HepG2 (cell line): ENCODE measurements at regions not wholly inside any gene's neighbourhood (a gene's known extent, or its start where the extent isn't known, plus 50 kb on each side); places are given as distances from the start of the nearest gene placed in this dataset.
A peak's percentile ranks its signal among the peaks of the same experiment; 100 is the strongest.

Experiments
- EEA1 ChIP-seq: sonication (generic); formaldehyde crosslinking; IDR thresholded peaks from 2 replicates; pipeline ENCODE4 v1.5.1; 2020; ENCODE audit warnings: mild to moderate bottlenecking, missing genetic modification reagents, borderline replicate concordance
- EED ChIP-seq: sonication (generic); formaldehyde crosslinking; IDR thresholded peaks from 2 replicates; pipeline ENCODE4 v1.5.0; 2020; ENCODE audit warnings: mild to moderate bottlenecking, missing genetic modification reagents
- FOXA1 ChIP-seq, 2 experiments: fragments of 450-650 bp in 1 of 2; sonication (generic) in 1 of 2; formaldehyde crosslinking in 1 of 2; IDR thresholded peaks; 2 replicates each; pipeline versions ENCODE4 v1.4.0 to v1.6.1; 2016 to 2020; ENCODE audit warnings: missing genetic modification reagents in 1 of 2
- HOXA3 ChIP-seq: sonication (generic); formaldehyde crosslinking; IDR thresholded peaks from 2 replicates; pipeline ENCODE4 v1.5.0; 2020; ENCODE audit warnings: missing genetic modification reagents
- MYC ChIP-seq: sonication (generic); formaldehyde crosslinking; IDR thresholded peaks from 2 replicates; pipeline ENCODE4 v1.9.0; 2021; ENCODE audit warnings: missing genetic modification reagents, borderline replicate concordance
- MZF1 ChIP-seq: sonication (generic); formaldehyde crosslinking; IDR thresholded peaks from 2 replicates; pipeline ENCODE4 v1.8.1; 2023; ENCODE audit warnings: mild to moderate bottlenecking, missing genetic modification reagents, borderline replicate concordance
- NR1H2 ChIP-seq: sonication (generic); formaldehyde crosslinking; IDR thresholded peaks from 2 replicates; pipeline ENCODE4 v1.8.1; 2022; ENCODE audit warnings: low read depth, missing genetic modification reagents, borderline replicate concordance
- PRPF4 ChIP-seq: fragments of 200-400 bp; formaldehyde crosslinking; IDR thresholded peaks from 2 replicates; pipeline ENCODE4 v1.6.1; 2016; ENCODE audit warnings: low read length, low read depth; ENCODE audit not compliant: poor library complexity, severe bottlenecking
- YY1 ChIP-seq: IDR thresholded peaks from 2 replicates; pipeline ENCODE4 v1.6.1; 2011; ENCODE audit warnings: low read length, low read depth, moderate library complexity, mild to moderate bottlenecking; ENCODE audit not compliant: insufficient read depth, insufficient replicate concordance
- ZBTB39 ChIP-seq: sonication (generic); formaldehyde crosslinking; IDR thresholded peaks from 2 replicates; pipeline ENCODE4 v1.5.0; 2020; ENCODE audit warnings: missing genetic modification reagents
- ZNF224 ChIP-seq: sonication (generic); formaldehyde crosslinking; IDR thresholded peaks from 2 replicates; pipeline ENCODE4 v1.5.0; 2020; ENCODE audit warnings: mild to moderate bottlenecking, missing genetic modification reagents
- ZNF496 ChIP-seq: sonication (generic); formaldehyde crosslinking; IDR thresholded peaks from 2 replicates; pipeline ENCODE4 v1.8.1; 2023; ENCODE audit warnings: mild to moderate bottlenecking, moderate library complexity, missing genetic modification reagents; ENCODE audit not compliant: insufficient replicate concordance
- ZZZ3 ChIP-seq: sonication (generic); formaldehyde crosslinking; IDR thresholded peaks from 2 replicates; pipeline ENCODE4 v1.4.0; 2020; ENCODE audit warnings: missing genetic modification reagents, mild to moderate bottlenecking, borderline replicate concordance
- TF ChIP-seq, protein P1 (sequence below): sonication (generic); formaldehyde crosslinking; IDR thresholded peaks from 2 replicates; pipeline ENCODE4 v1.5.0; 2020; ENCODE audit warnings: mild to moderate bottlenecking, missing genetic modification reagents, moderate library complexity

GRCh38 chr6:6788394-6789032 lies 200.0 kb downstream of the LY86 start:
- TF ChIP-seq EED (no peak), ZNF496 (CRISPR knock-in tag) (no peak), ZBTB39 (CRISPR knock-in tag) (no peak), NR1H2 (CRISPR knock-in tag) (no peak), ZZZ3 (no peak), FOXA1 (IDR thresholded peaks at IDR 0.05) (no peak), FOXA1 (CRISPR knock-in tag; IDR thresholded peaks at IDR 0.05) (no peak), PRPF4 (no peak), ZNF224 (no peak), MYC (CRISPR knock-in tag) (no peak), EEA1 (CRISPR knock-in tag) (no peak), MZF1 (no peak), HOXA3 (CRISPR knock-in tag) (no peak), YY1 (no peak)
- TF ChIP-seq, protein P1, sequence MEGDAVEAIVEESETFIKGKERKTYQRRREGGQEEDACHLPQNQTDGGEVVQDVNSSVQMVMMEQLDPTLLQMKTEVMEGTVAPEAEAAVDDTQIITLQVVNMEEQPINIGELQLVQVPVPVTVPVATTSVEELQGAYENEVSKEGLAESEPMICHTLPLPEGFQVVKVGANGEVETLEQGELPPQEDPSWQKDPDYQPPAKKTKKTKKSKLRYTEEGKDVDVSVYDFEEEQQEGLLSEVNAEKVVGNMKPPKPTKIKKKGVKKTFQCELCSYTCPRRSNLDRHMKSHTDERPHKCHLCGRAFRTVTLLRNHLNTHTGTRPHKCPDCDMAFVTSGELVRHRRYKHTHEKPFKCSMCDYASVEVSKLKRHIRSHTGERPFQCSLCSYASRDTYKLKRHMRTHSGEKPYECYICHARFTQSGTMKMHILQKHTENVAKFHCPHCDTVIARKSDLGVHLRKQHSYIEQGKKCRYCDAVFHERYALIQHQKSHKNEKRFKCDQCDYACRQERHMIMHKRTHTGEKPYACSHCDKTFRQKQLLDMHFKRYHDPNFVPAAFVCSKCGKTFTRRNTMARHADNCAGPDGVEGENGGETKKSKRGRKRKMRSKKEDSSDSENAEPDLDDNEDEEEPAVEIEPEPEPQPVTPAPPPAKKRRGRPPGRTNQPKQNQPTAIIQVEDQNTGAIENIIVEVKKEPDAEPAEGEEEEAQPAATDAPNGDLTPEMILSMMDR (CRISPR knock-in tag), result peak; percentile 55
